AG04449 (cell line): ENCODE measurements at regions not wholly inside any gene's neighbourhood (a gene's known extent, or its start where the extent isn't known, plus 50 kb on each side); places are given as distances from the start of the nearest gene placed in this dataset.

Experiments
- CTCF ChIA-PET: fragments of 350-600 bp; formaldehyde crosslinking; extraction: SDS; loops from one replicate; lab custom pipeline; 2021; ENCODE audit warnings: antibody characterized with exemption; lab: Yijun Ruan, JAX
- POLR2A ChIA-PET: fragments of 400-600, 350-600 bp; formaldehyde crosslinking; extraction: SDS; loops from one replicate; lab custom pipeline; 2020; ENCODE audit warnings: antibody characterized with exemption, inconsistent platforms; lab: Yijun Ruan, JAX
- DNase-seq: peaks from one replicate; pipeline ENCODE4 v3.0.0-alpha.2; 2010; ENCODE audit warnings: low read depth, low spot score
- H3K4me3 ChIP-seq: 2 replicates; pipeline ENCODE4 v1.5.1; 2011; ENCODE audit warnings: low read depth, mild to moderate bottlenecking, control low read depth, low read length
- TF ChIP-seq, protein P1 (sequence below): IDR thresholded peaks from one replicate; pipeline ENCODE4 v1.5.1; 2011; ENCODE audit warnings: mild to moderate bottlenecking, moderate library complexity, low read length, control low read depth, inconsistent platforms; ENCODE audit not compliant: insufficient read depth; ENCODE audit errors: missing control alignments

GRCh38 chr3:18049096-18049495 lies 306.7 kb upstream of the TBC1D5 start:
- no peak for DNase-seq
- ChIA-PET POLR2A (no interaction called here), CTCF (no interaction called here)
- H3K4me3 ChIP-seq = no peak overlapping the region
- TF ChIP-seq, protein P1, sequence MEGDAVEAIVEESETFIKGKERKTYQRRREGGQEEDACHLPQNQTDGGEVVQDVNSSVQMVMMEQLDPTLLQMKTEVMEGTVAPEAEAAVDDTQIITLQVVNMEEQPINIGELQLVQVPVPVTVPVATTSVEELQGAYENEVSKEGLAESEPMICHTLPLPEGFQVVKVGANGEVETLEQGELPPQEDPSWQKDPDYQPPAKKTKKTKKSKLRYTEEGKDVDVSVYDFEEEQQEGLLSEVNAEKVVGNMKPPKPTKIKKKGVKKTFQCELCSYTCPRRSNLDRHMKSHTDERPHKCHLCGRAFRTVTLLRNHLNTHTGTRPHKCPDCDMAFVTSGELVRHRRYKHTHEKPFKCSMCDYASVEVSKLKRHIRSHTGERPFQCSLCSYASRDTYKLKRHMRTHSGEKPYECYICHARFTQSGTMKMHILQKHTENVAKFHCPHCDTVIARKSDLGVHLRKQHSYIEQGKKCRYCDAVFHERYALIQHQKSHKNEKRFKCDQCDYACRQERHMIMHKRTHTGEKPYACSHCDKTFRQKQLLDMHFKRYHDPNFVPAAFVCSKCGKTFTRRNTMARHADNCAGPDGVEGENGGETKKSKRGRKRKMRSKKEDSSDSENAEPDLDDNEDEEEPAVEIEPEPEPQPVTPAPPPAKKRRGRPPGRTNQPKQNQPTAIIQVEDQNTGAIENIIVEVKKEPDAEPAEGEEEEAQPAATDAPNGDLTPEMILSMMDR = no peak

GRCh38 chr3:18047052-18047451 lies 304.6 kb upstream of the TBC1D5 start:
- TF ChIP-seq, protein P1 = no peak
- no peak for DNase-seq
- ChIA-PET POLR2A (no interaction called here), CTCF (no interaction called here)
- H3K4me3 ChIP-seq = no peak overlapping the region

DNA sequence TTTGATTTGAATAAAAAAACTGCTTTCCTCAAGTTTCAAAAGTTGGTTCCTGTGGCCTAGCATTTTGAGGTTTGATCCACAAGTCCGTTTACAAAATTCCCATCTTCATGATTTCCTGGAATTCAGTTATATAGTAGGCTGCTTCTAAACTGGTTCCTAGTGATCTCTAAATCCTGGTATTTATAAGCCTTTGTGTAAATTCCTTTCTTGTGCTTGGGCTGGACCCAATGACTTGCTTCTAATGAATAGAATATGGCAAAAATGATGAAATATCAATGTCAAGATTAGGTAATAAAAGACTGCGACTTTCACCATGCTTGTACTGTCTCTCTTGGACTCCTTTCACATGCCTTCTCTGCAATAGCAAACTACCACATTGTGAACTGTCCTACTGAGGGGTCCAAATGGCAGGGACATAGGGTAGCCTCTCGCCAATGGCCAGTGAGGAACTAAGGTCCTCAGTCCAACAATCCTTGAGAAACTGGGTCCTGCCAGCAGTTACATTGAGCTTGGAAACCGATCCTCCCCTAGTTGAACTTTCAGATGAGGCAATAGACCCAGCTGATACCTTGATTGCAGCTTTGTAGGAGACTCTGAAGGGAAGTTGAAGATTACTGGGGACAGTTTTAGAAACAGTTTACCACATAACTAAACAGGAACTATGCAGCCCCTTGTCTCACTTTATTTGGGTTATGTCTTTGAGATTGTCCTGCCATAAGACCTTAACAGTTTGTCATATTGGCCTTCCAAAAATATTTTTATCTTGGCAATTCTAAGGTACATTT lies 303.9 kb upstream of the TBC1D5 start:
- H3K4me3 ChIP-seq = no peak overlapping the region
- ChIA-PET POLR2A (no interaction called here), CTCF (no interaction called here)
- DNase-seq = no peak
- TF ChIP-seq, protein P1 = no peak

GRCh38 chr3:18044971-18045880 lies 302.8 kb upstream of the TBC1D5 start:
- CTCF ChIA-PET = no interaction called here
- POLR2A ChIA-PET = no interaction called here
- H3K4me3 ChIP-seq = no peak overlapping the region
- TF ChIP-seq, protein P1 = no peak
- DNase-seq = no peak

- CTCF ChIA-PET = no interaction called here
- no peak for DNase-seq
- no peak overlapping the region for H3K4me3 ChIP-seq
- POLR2A ChIA-PET = no interaction called here
- TF ChIP-seq, protein P1 = no peak
These were observed 301.8 kb upstream of the TBC1D5 start for GRCh38 chr3:18044191-18044590.

- CTCF ChIA-PET = no interaction called here
- TF ChIP-seq, protein P1 = no peak
- no peak for DNase-seq
- H3K4me3 ChIP-seq = no peak overlapping the region
- POLR2A ChIA-PET = no interaction called here
These were observed 294.0 kb upstream of the TBC1D5 start for GRCh38 chr3:18036450-18036815.
